GM18502 (cell line): ENCODE measurements at regions not wholly inside any gene's neighbourhood (a gene's known extent, or its start where the extent isn't known, plus 50 kb on each side); places are given as distances from the start of the nearest gene placed in this dataset.
"Not testable (repeated sequence)": the region's sequence is repeated elsewhere in the genome, so short reads cannot be mapped to it uniquely, and the experiment has no call there.

Experiments used
- ATAC-seq: cut with Tn5 transposase; IDR thresholded peaks from one replicate; pipeline ENCODE4 v1.9.1; 2021; ENCODE audit warnings: mild to moderate bottlenecking; ENCODE audit not compliant: unreplicated experiment, poor library complexity

- no peak for ATAC-seq
These were observed 223.8 kb upstream of the SMLR1 start for GRCh38 chr6:130603391-130603790.

DNA sequence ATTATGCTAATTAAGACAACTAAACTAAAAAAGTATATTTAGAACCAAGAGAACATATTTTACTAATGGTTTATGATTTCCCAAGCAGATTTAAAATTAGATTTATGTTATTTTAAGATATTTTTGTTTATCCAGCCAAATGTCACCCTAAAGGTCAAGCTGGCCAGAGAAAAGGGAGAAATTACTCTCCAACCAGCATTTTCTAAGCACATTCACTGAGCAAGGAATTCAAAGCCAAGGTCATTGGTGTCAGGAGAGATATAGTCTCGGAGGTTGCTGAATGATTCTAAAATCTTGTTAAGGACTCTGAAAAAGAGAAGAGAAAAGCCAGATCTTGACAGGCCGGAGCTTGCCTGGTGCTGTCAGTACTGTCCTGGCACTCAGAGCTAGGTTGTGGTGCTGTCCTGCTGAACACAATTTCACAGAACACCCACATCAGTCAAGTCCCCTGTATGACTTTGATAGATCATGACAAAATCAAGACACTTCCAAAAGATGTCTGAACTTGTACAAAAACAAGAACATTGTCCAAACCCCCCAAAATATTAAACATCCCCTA lies 222.3 kb upstream of the SMLR1 start:
- no peak for ATAC-seq

DNA sequence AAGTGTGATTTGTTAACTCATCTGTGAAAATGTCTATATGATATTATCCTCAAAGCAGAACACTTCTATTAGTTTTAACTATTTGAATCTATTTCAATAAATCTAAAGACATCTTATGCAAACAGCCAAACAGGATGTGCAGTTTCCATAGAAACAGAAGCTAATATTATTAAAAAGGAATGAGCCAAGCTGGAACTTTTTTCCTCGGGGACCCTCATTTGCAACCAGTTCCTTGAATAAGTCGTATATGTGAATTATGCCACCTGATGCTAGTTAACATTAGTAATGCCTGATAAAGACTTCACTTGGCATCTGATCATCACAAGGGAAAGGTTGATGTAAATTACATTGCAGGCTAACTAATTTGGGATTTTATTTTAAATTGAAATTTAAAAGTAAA lies 216.9 kb upstream of the SMLR1 start:
- ATAC-seq = no peak

DNA sequence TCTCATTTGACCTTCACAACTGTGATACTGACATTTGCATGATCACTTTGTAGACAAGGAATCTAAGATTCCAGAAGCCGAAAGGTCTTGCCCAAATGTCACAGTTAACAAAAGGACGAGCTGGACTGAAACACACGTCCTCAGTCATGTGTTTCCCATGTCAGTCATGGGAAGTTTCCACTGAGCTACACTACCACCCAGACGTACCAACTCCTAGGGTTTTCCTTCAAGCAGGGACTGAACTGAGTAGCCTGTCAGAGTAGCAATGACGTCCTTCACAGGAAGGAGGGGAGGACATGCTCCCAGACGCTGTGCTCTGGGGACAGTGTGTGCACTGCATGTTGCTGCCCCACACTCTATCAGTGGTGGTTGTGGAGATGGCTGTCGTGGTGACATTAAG lies 215.8 kb upstream of the SMLR1 start:
- no peak for ATAC-seq

DNA sequence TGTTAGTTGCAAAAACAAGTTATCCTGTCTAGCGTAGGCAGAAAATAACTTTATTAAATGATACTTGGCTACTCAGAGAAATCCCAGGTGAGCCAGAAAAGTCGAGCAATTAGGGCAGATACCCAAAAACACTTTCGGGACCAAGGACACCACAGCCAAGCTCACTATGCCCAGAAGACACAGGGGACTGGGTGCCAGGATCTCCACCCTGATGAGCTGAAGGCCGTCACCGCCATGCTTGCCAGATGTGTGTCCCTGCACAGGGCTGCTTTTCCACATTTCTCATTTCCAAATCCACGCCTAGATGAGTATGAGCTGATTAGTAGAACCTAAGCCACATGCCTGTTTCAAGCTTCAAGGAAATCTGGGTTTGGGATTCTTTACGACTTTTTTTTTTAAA lies 214.0 kb upstream of the SMLR1 start:
- ATAC-seq = no peak

DNA sequence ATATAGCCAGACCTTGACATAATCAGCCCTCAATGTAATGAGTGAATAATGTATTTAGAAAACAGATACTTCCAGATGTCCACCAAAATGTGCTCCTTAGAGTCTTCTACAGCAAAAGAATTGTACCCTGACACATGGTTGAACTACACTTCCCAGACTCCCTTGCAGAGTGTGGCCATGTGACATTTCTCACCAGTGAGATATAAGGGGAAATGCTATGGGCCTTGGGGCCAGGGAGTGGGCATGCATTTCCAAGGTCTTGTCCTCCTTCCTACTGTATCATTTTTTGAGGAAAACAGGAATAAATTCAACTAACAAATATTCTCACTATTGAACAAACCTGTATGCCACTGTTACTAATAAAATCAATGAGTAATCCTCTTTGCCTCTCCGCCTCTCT lies 211.4 kb upstream of the SMLR1 start:
- no peak for ATAC-seq

DNA sequence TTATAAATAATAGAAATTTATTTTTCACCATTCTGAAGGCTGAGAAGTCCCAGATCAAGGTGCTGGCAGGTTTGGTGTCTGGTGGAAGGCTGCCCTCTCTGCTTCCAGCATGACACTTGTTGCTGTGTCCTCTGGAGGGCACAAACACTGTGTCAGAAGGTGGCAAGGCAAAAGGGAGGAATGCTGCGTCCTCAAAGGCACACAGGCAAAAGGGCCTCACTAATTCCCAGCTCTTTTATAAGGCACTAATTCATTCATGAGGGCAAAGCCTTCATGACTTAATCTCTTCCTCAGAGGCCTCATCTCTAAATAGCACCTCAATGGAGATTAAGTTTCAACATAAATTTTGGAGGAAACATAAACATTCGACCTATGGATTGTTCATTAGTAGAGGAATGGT lies 209.5 kb upstream of the SMLR1 start:
- ATAC-seq = no peak

DNA sequence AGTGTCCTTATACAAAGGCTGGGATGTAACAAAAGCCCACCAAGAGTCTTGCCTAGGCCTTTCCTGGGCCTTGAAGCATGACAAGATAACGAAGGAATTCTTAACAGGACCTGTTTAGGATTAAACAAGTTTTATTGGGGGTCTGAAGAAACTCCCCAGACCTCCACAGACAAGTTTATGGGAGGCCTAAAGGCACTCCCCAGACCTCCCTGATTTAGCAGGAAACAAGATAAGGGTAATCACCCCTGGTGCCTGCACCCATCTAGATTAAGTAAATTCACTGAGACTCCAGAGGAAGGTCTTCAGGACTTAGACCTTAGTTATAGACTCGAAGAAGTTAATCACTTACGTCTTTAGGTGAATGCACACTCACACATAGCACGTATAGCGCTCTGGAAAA lies 208.4 kb upstream of the SMLR1 start:
- not testable (repeated sequence) for ATAC-seq

DNA sequence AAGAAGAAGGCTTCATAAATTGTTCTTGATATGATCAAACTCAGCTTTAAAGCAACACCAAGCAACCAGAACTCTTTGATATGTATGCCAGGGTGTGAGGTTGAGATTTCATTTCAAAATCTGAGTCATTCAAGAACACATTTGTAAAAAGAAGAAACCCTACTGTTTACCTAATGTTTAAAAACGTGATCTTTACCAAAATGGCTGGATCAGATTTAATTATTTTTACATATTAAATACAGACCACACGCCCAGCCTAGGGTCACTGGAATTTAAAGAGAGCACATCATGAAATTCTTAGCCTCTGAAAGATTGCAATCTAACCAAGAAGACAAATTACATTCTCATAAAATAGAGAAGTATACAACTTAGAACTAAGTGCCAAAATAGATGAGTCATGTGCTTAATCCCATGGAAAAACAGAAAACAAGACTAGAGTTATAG lies 206.8 kb upstream of the SMLR1 start:
- no peak for ATAC-seq

- peak; percentile 49 for ATAC-seq
These were observed 205.1 kb upstream of the SMLR1 start for GRCh38 chr6:130622142-130622541.

DNA sequence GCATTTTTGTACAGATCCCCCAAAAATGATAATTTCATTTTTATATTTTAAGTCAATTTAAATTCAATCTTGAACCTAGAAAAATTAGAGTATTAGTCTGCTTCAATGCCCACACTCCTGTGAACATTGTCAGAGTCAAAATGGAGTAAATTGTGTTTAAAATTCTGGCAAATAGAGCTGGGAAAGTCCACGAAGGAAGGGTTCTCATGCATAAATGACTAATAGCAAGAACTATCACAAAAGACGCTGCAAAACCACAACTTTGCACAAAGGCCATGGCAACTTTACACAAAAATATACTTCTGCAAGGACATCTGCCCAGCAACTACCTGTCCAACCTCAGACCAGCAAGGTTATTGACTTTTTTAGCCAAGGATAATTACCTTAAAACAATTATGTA lies 203.2 kb upstream of the SMLR1 start:
- ATAC-seq = no peak

DNA sequence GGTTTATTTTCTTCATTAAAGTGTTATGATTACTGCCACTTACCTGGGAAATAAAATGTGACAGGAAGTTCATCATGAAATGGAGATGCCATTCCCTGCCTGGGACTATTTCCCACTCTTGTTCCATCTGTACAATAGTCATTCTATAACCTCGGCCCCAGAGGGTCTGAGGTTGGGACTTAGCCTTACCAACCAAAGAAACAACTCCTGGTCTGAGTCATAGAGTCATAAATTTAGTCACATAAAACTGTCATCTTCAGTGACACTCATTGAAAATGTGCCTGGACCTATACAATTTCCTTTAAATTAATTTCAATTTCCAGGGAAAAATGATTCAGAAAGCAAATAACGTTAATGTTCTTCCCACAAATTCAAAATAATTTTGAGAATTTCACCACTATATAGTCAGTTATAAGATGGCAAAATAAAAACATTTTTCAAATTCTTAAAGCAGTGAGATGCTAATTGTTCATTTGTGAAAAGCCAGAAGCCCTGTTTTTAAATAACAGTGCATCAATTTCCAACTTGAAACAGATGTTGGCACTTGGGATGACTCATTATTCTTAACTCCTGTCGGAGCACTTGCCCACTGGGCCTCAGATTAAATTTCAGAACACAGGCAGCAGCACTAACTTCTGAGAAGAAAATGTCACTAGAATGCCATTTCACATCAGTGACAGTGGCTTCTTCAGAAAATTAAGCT lies 201.2 kb upstream of the SMLR1 start:
- peak; percentile 90 for ATAC-seq

GRCh38 chr6:130628862-130629261 lies 198.3 kb upstream of the SMLR1 start:
- no peak for ATAC-seq

- no peak for ATAC-seq
These were observed 197.6 kb upstream of the SMLR1 start for GRCh38 chr6:130629640-130630039.

DNA sequence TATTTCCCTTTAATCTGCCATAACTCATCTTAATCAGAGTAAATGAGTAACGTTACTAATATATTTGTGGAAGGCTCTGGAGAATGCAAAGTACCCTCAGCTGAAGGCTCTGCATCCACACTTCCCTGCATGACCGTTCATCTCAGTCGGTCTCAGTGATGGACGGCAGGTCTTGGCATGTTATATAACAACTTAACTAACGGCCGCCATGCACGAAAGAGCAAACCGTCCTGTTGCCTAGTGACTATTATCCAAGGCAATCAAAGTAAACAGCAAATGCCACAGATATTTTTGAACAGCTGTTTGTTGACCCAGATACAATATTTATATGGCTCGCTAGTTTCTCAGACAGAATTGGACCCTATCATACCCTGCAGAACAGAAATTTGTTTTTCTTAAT lies 194.9 kb upstream of the SMLR1 start:
- ATAC-seq = no peak

DNA sequence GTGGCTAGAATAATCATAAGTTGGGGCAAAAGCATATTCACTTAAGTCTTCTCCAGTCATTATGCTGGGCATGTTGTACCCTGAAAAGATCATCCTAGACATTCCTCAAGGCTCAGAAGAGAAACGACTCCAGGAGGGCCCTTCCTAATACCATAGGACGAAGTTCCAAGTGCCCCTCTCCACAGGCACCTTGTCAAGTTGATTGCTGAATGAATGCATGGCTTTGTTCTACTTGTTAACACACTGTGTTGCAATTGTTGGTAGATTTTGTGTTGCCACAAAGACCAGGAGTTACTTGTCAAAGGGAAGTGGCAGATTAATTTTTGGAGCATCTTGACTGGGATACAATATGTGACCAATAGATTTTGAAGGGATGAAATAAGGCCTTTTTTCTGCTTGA lies 194.3 kb upstream of the SMLR1 start:
- ATAC-seq = no peak

- no peak for ATAC-seq
These were observed 183.8 kb upstream of the SMLR1 start for GRCh38 chr6:130643361-130643760.

DNA sequence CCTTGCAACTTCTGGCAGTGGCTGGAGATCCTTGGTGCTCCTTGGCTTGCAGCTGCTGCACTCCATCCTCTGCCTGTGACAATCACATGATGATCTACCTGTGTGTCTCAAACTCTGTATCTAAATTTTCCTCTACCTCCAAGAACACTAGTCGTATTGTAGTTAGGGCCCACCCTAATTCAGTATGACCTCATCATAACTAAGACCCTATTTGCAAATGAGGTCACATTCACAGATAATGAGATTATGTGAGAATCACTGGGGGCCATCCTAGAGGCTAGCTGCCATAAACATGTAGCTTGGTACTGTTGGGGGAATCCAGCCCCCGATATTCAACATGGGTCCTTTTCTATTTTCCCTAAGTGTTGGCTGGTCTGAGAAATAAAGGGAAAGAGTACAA lies 183.0 kb upstream of the SMLR1 start:
- ATAC-seq = no peak

DNA sequence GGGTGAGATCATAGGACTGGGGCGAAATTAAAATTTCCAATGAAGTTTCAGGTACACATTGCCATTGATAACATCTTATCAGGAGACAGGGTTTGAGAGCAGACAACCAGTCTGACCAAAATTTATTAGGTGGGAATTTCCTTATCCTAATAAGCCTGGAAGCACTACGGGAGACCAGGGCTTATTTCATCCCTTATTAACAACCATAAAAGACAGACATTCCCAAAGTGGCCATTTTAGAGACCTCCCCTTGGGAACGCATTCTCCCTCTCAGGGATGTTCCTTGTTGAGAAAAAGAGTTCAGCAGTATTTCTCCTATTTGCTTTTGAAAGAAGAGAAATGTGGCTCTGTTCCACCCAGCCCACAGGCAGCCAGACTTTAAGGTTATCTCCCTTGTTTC lies 182.4 kb upstream of the SMLR1 start:
- not testable (repeated sequence) for ATAC-seq

DNA sequence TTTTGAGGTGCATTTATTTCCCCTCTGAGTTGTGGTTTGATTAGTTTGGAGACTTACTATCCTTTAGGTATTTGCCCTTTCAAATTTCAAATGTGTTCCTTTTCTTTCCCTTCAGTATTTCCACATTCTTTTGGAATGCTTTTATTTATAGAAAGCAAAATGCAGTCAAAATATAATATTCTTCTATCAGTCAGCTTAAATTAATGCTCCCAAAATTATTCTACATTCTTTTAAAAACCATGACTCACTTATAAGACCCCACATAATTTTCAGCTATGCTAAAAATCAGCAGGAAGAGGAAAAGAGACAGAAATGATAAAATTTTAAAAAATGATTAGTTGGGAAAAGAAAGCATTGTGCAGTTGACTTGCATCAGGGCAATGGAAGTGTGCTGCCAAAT lies 180.0 kb upstream of the SMLR1 start:
- ATAC-seq = no peak

GRCh38 chr6:130655586-130655985 lies 171.6 kb upstream of the SMLR1 start:
- ATAC-seq = no peak

- ATAC-seq = no peak
These were observed 166.1 kb upstream of the SMLR1 start for GRCh38 chr6:130661077-130661476.
